RWPE2 (cell line): ENCODE measurements at regions not wholly inside any gene's neighbourhood (a gene's known extent, or its start where the extent isn't known, plus 50 kb on each side); places are given as distances from the start of the nearest gene placed in this dataset.
"Not testable (repeated sequence)": the region's sequence is repeated elsewhere in the genome, so short reads cannot be mapped to it uniquely, and the experiment has no call there.

ENCODE experiments used
- ATAC-seq: fragments of 200-7000 bp; cut with Tn5 transposase; 3 replicates; pipeline ENCODE4 v1.9.1; 2021; ENCODE audit warnings: low read depth
- DNase-seq: peaks from one replicate; pipeline ENCODE4 v3.0.0-alpha.2; 2020; ENCODE audit warnings: low spot score
- H3K27ac ChIP-seq: fragments of 450-650 bp; 2 replicates; pipeline ENCODE4 v1.5.1; 2017; ENCODE audit warnings: mild to moderate bottlenecking; ENCODE audit not compliant: poor library complexity, severe bottlenecking
- H3K27me3 ChIP-seq: fragments of 250-450 bp; sonication (Bioruptor Pico); 2 replicates; pipeline ENCODE4 v1.5.1; 2021; ENCODE audit warnings: mild to moderate bottlenecking, moderate library complexity; ENCODE audit not compliant: insufficient read depth, poor library complexity, severe bottlenecking
- H3K36me3 ChIP-seq: fragments of 250-450 bp; sonication (Bioruptor Pico); 2 replicates; pipeline ENCODE4 v1.5.1; 2020; ENCODE audit warnings: low read depth, mild to moderate bottlenecking, moderate library complexity
- H3K4me1 ChIP-seq: fragments of 250-450 bp; sonication (Bioruptor Pico); 2 replicates; pipeline ENCODE4 v1.5.1; 2021; ENCODE audit warnings: mild to moderate bottlenecking, moderate library complexity; ENCODE audit not compliant: insufficient read depth, poor library complexity, severe bottlenecking
- H3K4me3 ChIP-seq: fragments of 250-450 bp; sonication (Bioruptor Pico); 2 replicates; pipeline ENCODE4 v1.5.1; 2021; ENCODE audit warnings: mild to moderate bottlenecking, moderate library complexity; ENCODE audit not compliant: severe bottlenecking
- H3K9me3 ChIP-seq: fragments of 250-450 bp; sonication (Bioruptor Pico); 2 replicates; pipeline ENCODE4 v1.5.1; 2021; ENCODE audit warnings: mild to moderate bottlenecking, moderate library complexity; ENCODE audit not compliant: severe bottlenecking
- CTCF ChIP-seq: fragments of 450-650 bp; IDR thresholded peaks from one replicate; pipeline ENCODE4 v1.5.1; 2017; ENCODE audit warnings: mild to moderate bottlenecking, moderate library complexity; ENCODE audit not compliant: poor library complexity, severe bottlenecking

- Histone ChIP-seq H3K27me3 (peaks cover 17% of the 10 kb centered on the region), H3K27ac (no peak overlapping the region), H3K4me3 (no peak overlapping the region), H3K9me3 (no peaks in the 10 kb centered on the region), H3K36me3 (no peaks in the 10 kb centered on the region), H3K4me1 (no peaks in the 10 kb centered on the region)
- TF ChIP-seq CTCF = no peak
- DNase-seq = no peak
- peak; percentile 12; the same call in 1 of the 3 replicates for ATAC-seq
These were observed 99.5 kb downstream of the PRKAB2 start for GRCh38 chr1:147072482-147073432.

GRCh38 chr1:147071142-147071541 lies 101.1 kb downstream of the PRKAB2 start:
- DNase-seq (no peak), ATAC-seq (no peak)
- Histone ChIP-seq H3K36me3 (no peaks in the 10 kb centered on the region), H3K27ac (no peak overlapping the region), H3K27me3 (peaks cover 9% of the 10 kb centered on the region), H3K4me1 (no peaks in the 10 kb centered on the region), H3K9me3 (no peaks in the 10 kb centered on the region), H3K4me3 (no peak overlapping the region)
- no peak for TF ChIP-seq CTCF

GRCh38 chr1:147062956-147063355 lies 109.3 kb downstream of the PRKAB2 start:
- DNase-seq = no peak
- H3K9me3 ChIP-seq = no peaks in the 10 kb centered on the region
- no peak for TF ChIP-seq CTCF
- H3K27ac ChIP-seq = no peak overlapping the region
- no peaks in the 10 kb centered on the region for H3K36me3 ChIP-seq
- no peak for ATAC-seq
- H3K4me1 ChIP-seq = no peaks in the 10 kb centered on the region
- H3K27me3 ChIP-seq = no peaks in the 10 kb centered on the region
- H3K4me3 ChIP-seq = no peak overlapping the region

GRCh38 chr1:147061880-147062279 lies 110.4 kb downstream of the PRKAB2 start:
- not testable (repeated sequence) for H3K27me3 ChIP-seq, ATAC-seq, H3K4me1 ChIP-seq, H3K27ac ChIP-seq, H3K4me3 ChIP-seq, H3K9me3 ChIP-seq, DNase-seq, H3K36me3 ChIP-seq

- H3K27ac ChIP-seq = no peak overlapping the region
- no peaks in the 10 kb centered on the region for H3K9me3 ChIP-seq
- ATAC-seq (no peak), DNase-seq (no peak)
- TF ChIP-seq CTCF = no peak
- no peak overlapping the region for H3K4me3 ChIP-seq
- no peaks in the 10 kb centered on the region for H3K27me3 ChIP-seq
- no peaks in the 10 kb centered on the region for H3K36me3 ChIP-seq
- H3K4me1 ChIP-seq = no peaks in the 10 kb centered on the region
These were observed 115.1 kb downstream of the NBPF12 start for GRCh38 chr1:147053269-147053668.
